ENCODE measurements at regions not wholly inside any gene's neighbourhood (a gene's known extent, or its start where the extent isn't known, plus 50 kb on each side); places are given as distances from the start of the nearest gene placed in this dataset.

DNA sequence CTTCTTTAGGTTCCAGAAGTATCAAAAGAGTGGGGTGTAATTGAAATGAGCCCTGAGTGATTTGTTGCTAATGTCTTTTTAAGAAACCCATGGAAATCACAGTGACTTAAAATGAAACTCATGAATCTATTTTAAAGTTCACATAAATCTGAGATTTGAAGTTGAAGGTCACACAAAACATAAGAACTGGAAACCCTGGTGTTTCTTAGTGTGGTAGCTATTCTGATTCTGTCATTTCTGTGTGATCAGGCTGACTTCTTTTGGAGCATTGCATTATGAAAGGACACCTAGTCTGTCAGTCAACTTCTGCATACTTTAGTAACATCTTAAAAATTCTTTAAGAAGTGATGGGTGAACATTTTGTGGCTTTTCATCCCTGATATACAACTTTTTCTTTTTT lies 448.8 kb downstream of the TLE4 start:
- no peak for DNase-seq
- Histone ChIP-seq H3K4me3 (no peak overlapping the region), H3K27me3 (no peaks in the 10 kb centered on the region), H3K36me3 (no peaks in the 10 kb centered on the region), H3K27ac (no peak overlapping the region), H3K9me3 (no peaks in the 10 kb centered on the region), H3K4me1 (no peaks in the 10 kb centered on the region)
- intact Hi-C loops (cut with DNase I), result no loop called here
- TF ChIP-seq POLR2A (IDR thresholded peaks at IDR 0.05), result no peak
- TF ChIP-seq, protein P1, sequence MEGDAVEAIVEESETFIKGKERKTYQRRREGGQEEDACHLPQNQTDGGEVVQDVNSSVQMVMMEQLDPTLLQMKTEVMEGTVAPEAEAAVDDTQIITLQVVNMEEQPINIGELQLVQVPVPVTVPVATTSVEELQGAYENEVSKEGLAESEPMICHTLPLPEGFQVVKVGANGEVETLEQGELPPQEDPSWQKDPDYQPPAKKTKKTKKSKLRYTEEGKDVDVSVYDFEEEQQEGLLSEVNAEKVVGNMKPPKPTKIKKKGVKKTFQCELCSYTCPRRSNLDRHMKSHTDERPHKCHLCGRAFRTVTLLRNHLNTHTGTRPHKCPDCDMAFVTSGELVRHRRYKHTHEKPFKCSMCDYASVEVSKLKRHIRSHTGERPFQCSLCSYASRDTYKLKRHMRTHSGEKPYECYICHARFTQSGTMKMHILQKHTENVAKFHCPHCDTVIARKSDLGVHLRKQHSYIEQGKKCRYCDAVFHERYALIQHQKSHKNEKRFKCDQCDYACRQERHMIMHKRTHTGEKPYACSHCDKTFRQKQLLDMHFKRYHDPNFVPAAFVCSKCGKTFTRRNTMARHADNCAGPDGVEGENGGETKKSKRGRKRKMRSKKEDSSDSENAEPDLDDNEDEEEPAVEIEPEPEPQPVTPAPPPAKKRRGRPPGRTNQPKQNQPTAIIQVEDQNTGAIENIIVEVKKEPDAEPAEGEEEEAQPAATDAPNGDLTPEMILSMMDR (IDR thresholded peaks at IDR 0.05), result no peak
- no peak for ATAC-seq

- DNase-seq (no peak), ATAC-seq (no peak)
- TF ChIP-seq, protein P1 (IDR thresholded peaks at IDR 0.05), result no peak
- TF ChIP-seq POLR2A (IDR thresholded peaks at IDR 0.05), result no peak
- intact Hi-C loops (cut with DNase I), result no loop called here
- H3K4me3 ChIP-seq, result no peak overlapping the region
- H3K36me3 ChIP-seq, result no peaks in the 10 kb centered on the region
- WGBS, 4 donors, result 86 to 89% (median 88%) methylated on average over 6 of the region's 6 CpGs
- H3K4me1 ChIP-seq, result no peaks in the 10 kb centered on the region
- no peak overlapping the region for H3K27ac ChIP-seq
- no peaks in the 10 kb centered on the region for H3K27me3 ChIP-seq
- H3K9me3 ChIP-seq, result no peaks in the 10 kb centered on the region
Observed at GRCh38 chr9:80020056-80020455, 448.3 kb downstream of the TLE4 start.

DNA sequence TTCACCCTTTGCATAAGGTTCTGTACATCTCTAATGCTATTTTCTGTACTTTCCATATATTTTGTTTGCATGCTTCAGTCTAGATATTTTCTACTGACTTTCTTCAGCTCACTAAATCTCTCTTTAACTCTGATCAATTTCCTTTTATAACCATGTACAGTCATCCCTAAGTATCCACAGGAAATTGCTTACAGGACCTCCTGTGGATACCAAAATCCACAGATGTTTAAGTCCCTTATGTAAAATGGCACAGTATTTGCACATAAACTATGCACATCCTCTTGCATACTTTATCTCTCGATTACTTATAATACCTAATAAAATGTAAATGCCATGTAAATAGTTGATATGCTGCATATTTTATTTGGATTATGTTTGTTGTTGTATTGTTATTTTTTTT lies 442.1 kb downstream of the TLE4 start:
- peaks cover 0 to 2% (median 0%) of the 10 kb centered on the region in 9 donors for H3K27me3 ChIP-seq
- H3K36me3 ChIP-seq, result no peaks in the 10 kb centered on the region
- peaks cover 0 to 25% (median 0%) of the 10 kb centered on the region in 12 donors for H3K9me3 ChIP-seq
- H3K27ac ChIP-seq, result no peak overlapping the region
- no peak for DNase-seq
- WGBS, 4 donors, result 92 to 100% (median 94%) methylated on average over 1 of the region's 1 CpG
- H3K4me1 ChIP-seq, result no peaks in the 10 kb centered on the region
- TF ChIP-seq, protein P1 (IDR thresholded peaks at IDR 0.05), result no peak
- no peak for TF ChIP-seq POLR2A (IDR thresholded peaks at IDR 0.05)
- intact Hi-C loops (cut with DNase I), result no loop called here
- ATAC-seq, result no peak
- H3K4me3 ChIP-seq, result no peak overlapping the region

GRCh38 chr9:80012557-80013330 lies 441.0 kb downstream of the TLE4 start:
- 64 to 77% (median 74%) methylated on average over 2 of the region's 2 CpGs for WGBS, 4 donors
- ATAC-seq, result no peak
- intact Hi-C loops (cut with DNase I), result no loop called here

More at GRCh38 chr9:80012557-80013330, 441.0 kb downstream of the TLE4 start:
- no peak overlapping the region for H3K27ac ChIP-seq
- H3K36me3 ChIP-seq, result no peaks in the 10 kb centered on the region
- peaks cover 0 to 2% (median 0%) of the 10 kb centered on the region in 9 donors for H3K27me3 ChIP-seq
- TF ChIP-seq, protein P1 (IDR thresholded peaks at IDR 0.05), result no peak
- no peak for TF ChIP-seq POLR2A (IDR thresholded peaks at IDR 0.05)
- no peaks in the 10 kb centered on the region for H3K4me1 ChIP-seq
- no peak for DNase-seq
- H3K4me3 ChIP-seq, result no peak overlapping the region
- H3K9me3 ChIP-seq, result peaks cover 0 to 25% (median 0%) of the 10 kb centered on the region in 12 donors
